ENCODE measurements at regions not wholly inside any gene's neighbourhood (a gene's known extent, or its start where the extent isn't known, plus 50 kb on each side); places are given as distances from the start of the nearest gene placed in this dataset.

- TF ChIP-seq JUN (CRISPR knock-in tag; IDR thresholded peaks at IDR 0.05) (no peak), ZNF121 (CRISPR knock-in tag; IDR thresholded peaks at IDR 0.05) (no peak), ZNF512 (CRISPR knock-in tag; IDR thresholded peaks at IDR 0.05; ENCODE audit: borderline replicate concordance) (no peak), ESRRA (CRISPR knock-in tag; IDR thresholded peaks at IDR 0.05; ENCODE audit: borderline replicate concordance) (no peak), ZNF317 (CRISPR knock-in tag; IDR thresholded peaks at IDR 0.05; ENCODE audit: borderline replicate concordance, low read depth) (no peak), NR1H2 (CRISPR knock-in tag; IDR thresholded peaks at IDR 0.05) (no peak), FOXP4 (CRISPR knock-in tag; IDR thresholded peaks at IDR 0.05) (no peak), CBFB (CRISPR knock-in tag; IDR thresholded peaks at IDR 0.05; ENCODE audit: low read depth) (no peak)
- TF ChIP-seq, protein P1, sequence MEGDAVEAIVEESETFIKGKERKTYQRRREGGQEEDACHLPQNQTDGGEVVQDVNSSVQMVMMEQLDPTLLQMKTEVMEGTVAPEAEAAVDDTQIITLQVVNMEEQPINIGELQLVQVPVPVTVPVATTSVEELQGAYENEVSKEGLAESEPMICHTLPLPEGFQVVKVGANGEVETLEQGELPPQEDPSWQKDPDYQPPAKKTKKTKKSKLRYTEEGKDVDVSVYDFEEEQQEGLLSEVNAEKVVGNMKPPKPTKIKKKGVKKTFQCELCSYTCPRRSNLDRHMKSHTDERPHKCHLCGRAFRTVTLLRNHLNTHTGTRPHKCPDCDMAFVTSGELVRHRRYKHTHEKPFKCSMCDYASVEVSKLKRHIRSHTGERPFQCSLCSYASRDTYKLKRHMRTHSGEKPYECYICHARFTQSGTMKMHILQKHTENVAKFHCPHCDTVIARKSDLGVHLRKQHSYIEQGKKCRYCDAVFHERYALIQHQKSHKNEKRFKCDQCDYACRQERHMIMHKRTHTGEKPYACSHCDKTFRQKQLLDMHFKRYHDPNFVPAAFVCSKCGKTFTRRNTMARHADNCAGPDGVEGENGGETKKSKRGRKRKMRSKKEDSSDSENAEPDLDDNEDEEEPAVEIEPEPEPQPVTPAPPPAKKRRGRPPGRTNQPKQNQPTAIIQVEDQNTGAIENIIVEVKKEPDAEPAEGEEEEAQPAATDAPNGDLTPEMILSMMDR (IDR thresholded peaks at IDR 0.05) = no peak
Measured at GRCh38 chr1:56237491-56238064, 341.8 kb downstream of the PLPP3 start.
